ENCODE measurements at regions not wholly inside any gene's neighbourhood (a gene's known extent, or its start where the extent isn't known, plus 50 kb on each side); places are given as distances from the start of the nearest gene placed in this dataset.
A peak's percentile ranks its signal among the peaks of the same experiment; 100 is the strongest.

DNA sequence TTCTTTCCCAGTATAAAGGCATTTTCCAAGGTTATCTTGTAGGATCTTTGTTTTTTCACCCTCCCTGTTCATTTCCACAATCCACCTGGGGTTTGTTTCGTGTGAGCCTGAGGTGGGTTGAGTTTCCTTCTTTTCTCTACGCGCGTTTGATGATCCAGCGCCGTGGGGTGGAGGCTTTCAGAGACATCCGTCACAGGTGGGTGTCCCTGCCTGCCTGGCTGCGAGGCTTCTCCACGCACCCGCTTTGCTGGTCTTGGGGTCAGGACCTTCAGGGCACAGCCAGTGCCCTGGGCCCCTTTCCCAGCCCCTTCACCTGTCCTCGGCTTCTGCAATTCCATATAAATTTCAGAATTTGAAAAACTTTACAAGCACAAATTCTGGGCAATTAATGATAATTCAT, 109.0 kb upstream of the ALKAL2 start:
- no CpG with 5 or more reads among the region's 11 CpGs for WGBS (ENCODE audit: extremely low coverage, insufficient coverage, insufficient read length)
- H3K4me3 ChIP-seq (ENCODE audit: low read depth, low read length): no peak overlapping the region
- H3K79me2 ChIP-seq (ENCODE audit: control insufficient read depth, insufficient read depth, low read length, poor library complexity): no peaks in the 10 kb centered on the region
- H3K18ac ChIP-seq (ENCODE audit: low read length): no peak overlapping the region
- no peak overlapping the region for H3K4ac ChIP-seq (ENCODE audit: low read depth, low read length)
- H2AK5ac ChIP-seq (ENCODE audit: low read length): no peak overlapping the region
- no peak overlapping the region for H2BK12ac ChIP-seq (ENCODE audit: low read length)
- no peak overlapping the region for H4K91ac ChIP-seq (ENCODE audit: low read depth, low read length)
- H3K9me3 ChIP-seq (ENCODE audit: insufficient read depth, low read depth, low read length): peaks cover 6% of the 10 kb centered on the region
- H3K27me3 ChIP-seq (ENCODE audit: insufficient read depth, low read length): no peaks in the 10 kb centered on the region
- H2BK120ac ChIP-seq (ENCODE audit: insufficient read depth, low read length, poor library complexity): no peak overlapping the region
- H3K4me1 ChIP-seq (ENCODE audit: control insufficient read depth in 1 of 2, insufficient read depth in 2 of 2, low read length in 2 of 2): peaks cover 15 to 24% of the 10 kb centered on the region in 2 experiments
- no peak for DNase-seq
- no peak overlapping the region for H3K23ac ChIP-seq (ENCODE audit: low read length)
- H4K12ac ChIP-seq (ENCODE audit: low read depth, low read length): no peak overlapping the region
- H3K14ac ChIP-seq (ENCODE audit: low read length): no peak overlapping the region
- H3K79me1 ChIP-seq (ENCODE audit: low read length): peaks cover 2% of the 10 kb centered on the region
- no peak overlapping the region for H2BK5ac ChIP-seq (ENCODE audit: low read depth, low read length, poor library complexity)
- no peak overlapping the region for H3K9ac ChIP-seq (ENCODE audit: low read length)
- no peaks in the 10 kb centered on the region for H3K36me3 ChIP-seq (ENCODE audit: control insufficient read depth in 1 of 2, insufficient read depth in 2 of 2, low read length in 2 of 2)
- no peak overlapping the region for H2AFZ ChIP-seq (ENCODE audit: insufficient read depth, low read length, poor library complexity)
- H3K4me2 ChIP-seq (ENCODE audit: low read length): no peak overlapping the region
- H4K8ac ChIP-seq (ENCODE audit: low read depth, low read length): no peak overlapping the region
- H3K27ac ChIP-seq (ENCODE audit: low read depth, low read length): no peak overlapping the region

DNA sequence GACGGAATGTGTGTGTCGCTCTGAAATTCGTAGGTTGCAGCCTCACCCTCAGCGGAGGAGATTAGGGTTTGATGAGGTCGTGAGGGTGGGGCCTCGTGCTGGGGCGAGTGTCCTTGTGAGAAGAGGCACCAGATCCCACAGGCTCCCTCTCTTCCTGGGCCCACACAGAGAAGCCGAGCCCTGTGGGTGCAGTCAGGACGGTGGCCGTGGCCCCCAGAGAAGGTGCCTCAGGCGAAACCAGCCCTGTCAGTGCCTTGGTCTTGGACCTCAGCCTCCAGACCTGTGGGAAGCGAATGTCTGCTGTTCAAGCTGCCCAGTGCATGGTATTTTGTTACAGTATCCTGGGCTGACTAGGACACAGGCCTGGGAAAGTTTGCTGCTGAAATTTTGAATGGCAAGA, 108.0 kb upstream of the ALKAL2 start:
- Histone ChIP-seq H4K91ac (ENCODE audit: low read depth, low read length) (no peak overlapping the region), H3K27ac (ENCODE audit: low read depth, low read length) (no peak overlapping the region), H4K8ac (ENCODE audit: low read depth, low read length) (no peak overlapping the region), H2BK12ac (ENCODE audit: low read length) (no peak overlapping the region), H3K79me1 (ENCODE audit: low read length) (no peaks in the 10 kb centered on the region), H2AK5ac (ENCODE audit: low read length) (no peak overlapping the region), H2AFZ (ENCODE audit: insufficient read depth, low read length, poor library complexity) (no peak overlapping the region), H3K23ac (ENCODE audit: low read length) (peak overlapping the region; percentile 41), H2BK5ac (ENCODE audit: low read depth, low read length, poor library complexity) (no peak overlapping the region), H3K27me3 (ENCODE audit: insufficient read depth, low read length) (no peaks in the 10 kb centered on the region), H3K4me2 (ENCODE audit: low read length) (no peak overlapping the region), H4K12ac (ENCODE audit: low read depth, low read length) (no peak overlapping the region), H3K4ac (ENCODE audit: low read depth, low read length) (no peak overlapping the region), H3K36me3 (ENCODE audit: control insufficient read depth in 1 of 2, insufficient read depth in 2 of 2, low read length in 2 of 2) (no peaks in the 10 kb centered on the region), H3K14ac (ENCODE audit: low read length) (no peak overlapping the region), H2BK120ac (ENCODE audit: insufficient read depth, low read length, poor library complexity) (no peak overlapping the region), H3K4me3 (ENCODE audit: low read depth, low read length) (no peak overlapping the region), H3K4me1 (ENCODE audit: control insufficient read depth in 1 of 2, insufficient read depth in 2 of 2, low read length in 2 of 2) (peaks cover 10 to 18% of the 10 kb centered on the region in 2 experiments), H3K9me3 (ENCODE audit: insufficient read depth, low read depth, low read length) (peaks cover 6% of the 10 kb centered on the region), H3K79me2 (ENCODE audit: control insufficient read depth, insufficient read depth, low read length, poor library complexity) (no peaks in the 10 kb centered on the region), H3K9ac (ENCODE audit: low read length) (peak overlapping the region; percentile 15), H3K18ac (ENCODE audit: low read length) (no peak overlapping the region)
- WGBS (ENCODE audit: extremely low coverage, insufficient coverage, insufficient read length): no CpG with 5 or more reads among the region's 12 CpGs
- no peak for DNase-seq

DNA sequence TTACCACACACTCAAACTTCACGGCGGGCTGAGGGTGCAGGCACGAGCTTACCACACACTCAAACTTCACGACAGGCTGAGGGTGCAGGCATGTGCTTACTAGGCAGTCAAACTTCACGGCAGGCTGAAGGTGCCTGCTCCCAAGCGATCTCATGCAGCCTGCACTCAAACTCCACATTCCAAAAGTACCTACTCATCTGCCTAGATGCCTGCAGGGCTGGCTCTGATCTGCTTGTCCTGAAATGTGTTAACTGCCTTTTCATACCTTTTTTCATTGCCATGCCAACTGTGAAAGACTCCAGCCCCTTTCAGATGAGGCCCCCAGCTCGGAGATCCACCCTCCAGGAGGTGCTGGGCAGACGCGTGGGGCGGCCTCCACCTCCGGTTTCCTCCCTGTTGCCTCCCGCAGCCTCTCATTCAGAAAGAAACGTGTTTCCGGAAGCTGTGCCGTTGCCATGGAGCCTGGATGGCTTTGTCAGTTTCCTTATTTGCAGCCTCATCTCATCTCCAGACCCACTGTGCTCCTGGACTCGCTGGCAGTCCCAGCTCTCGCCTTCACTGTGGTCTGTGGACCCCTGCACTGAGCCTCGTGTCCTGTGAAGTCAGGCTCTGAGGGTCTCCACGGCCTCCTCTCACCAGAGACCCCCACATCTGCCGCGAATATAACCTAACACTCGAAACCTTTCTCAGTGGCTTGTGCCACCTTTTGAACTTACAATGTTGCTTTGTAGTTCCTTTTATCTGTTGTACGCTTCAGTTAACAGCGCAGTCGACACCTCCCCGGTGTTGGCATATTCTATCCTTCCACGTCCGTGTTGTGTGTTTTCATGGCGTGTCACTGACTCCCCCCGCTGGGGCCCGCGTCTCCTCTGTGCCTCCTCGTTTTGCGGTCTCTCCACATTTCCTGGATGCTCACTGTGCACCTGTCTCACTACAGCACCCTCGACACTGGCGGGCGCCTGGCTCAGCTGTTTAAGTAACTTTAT, 106.1 kb upstream of the ALKAL2 start:
- H4K8ac ChIP-seq (ENCODE audit: low read depth, low read length): no peak overlapping the region
- no peak overlapping the region for H3K23ac ChIP-seq (ENCODE audit: low read length)
- H4K91ac ChIP-seq (ENCODE audit: low read depth, low read length): no peak overlapping the region
- no peaks in the 10 kb centered on the region for H3K27me3 ChIP-seq (ENCODE audit: insufficient read depth, low read length)
- WGBS (ENCODE audit: extremely low coverage, insufficient coverage, insufficient read length): no CpG with 5 or more reads among the region's 37 CpGs
- H4K12ac ChIP-seq (ENCODE audit: low read depth, low read length): no peak overlapping the region
- no peak overlapping the region for H3K27ac ChIP-seq (ENCODE audit: low read depth, low read length)
- no peaks in the 10 kb centered on the region for H3K36me3 ChIP-seq (ENCODE audit: control insufficient read depth in 1 of 2, insufficient read depth in 2 of 2, low read length in 2 of 2)
- no peak overlapping the region for H3K14ac ChIP-seq (ENCODE audit: low read length)
- no peak overlapping the region for H2BK12ac ChIP-seq (ENCODE audit: low read length)
- peak overlapping the region; percentile 5 for H3K4me2 ChIP-seq (ENCODE audit: low read length)
- H2AFZ ChIP-seq (ENCODE audit: insufficient read depth, low read length, poor library complexity): no peak overlapping the region
- H3K79me2 ChIP-seq (ENCODE audit: control insufficient read depth, insufficient read depth, low read length, poor library complexity): no peaks in the 10 kb centered on the region
- peaks cover 9 to 15% of the 10 kb centered on the region in 2 experiments for H3K4me1 ChIP-seq (ENCODE audit: control insufficient read depth in 1 of 2, insufficient read depth in 2 of 2, low read length in 2 of 2)
- H3K4me3 ChIP-seq (ENCODE audit: low read depth, low read length): no peak overlapping the region
- H3K9me3 ChIP-seq (ENCODE audit: insufficient read depth, low read depth, low read length): peaks cover 6% of the 10 kb centered on the region
- H3K9ac ChIP-seq (ENCODE audit: low read length): no peak overlapping the region
- peak; percentile 94 to 96 for DNase-seq
- H3K79me1 ChIP-seq (ENCODE audit: low read length): no peaks in the 10 kb centered on the region
- H3K4ac ChIP-seq (ENCODE audit: low read depth, low read length): no peak overlapping the region
- H2BK120ac ChIP-seq (ENCODE audit: insufficient read depth, low read length, poor library complexity): no peak overlapping the region
- no peak overlapping the region for H3K18ac ChIP-seq (ENCODE audit: low read length)
- no peak overlapping the region for H2AK5ac ChIP-seq (ENCODE audit: low read length)
- H2BK5ac ChIP-seq (ENCODE audit: low read depth, low read length, poor library complexity): no peak overlapping the region

DNA sequence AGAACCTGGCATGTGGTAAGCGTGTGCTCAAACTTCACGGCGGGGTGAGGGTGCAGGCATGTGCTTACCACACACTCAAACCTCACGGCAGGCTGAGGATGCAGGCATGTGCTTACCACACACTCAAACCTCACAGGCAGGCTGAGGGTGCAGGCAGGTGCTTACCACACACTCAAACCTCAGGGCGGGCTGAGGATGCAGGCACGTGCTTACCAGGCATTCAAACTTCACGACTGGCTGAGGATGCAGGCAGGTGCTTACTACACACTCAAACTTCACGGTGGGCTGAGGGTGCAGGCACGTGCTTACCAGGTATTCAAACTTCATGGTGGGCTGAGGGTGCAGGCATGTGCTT, 105.0 kb upstream of the ALKAL2 start:
- H4K91ac ChIP-seq (ENCODE audit: low read depth, low read length): no peak overlapping the region
- H3K4ac ChIP-seq (ENCODE audit: low read depth, low read length): no peak overlapping the region
- H2BK12ac ChIP-seq (ENCODE audit: low read length): no peak overlapping the region
- DNase-seq: peak; percentile 84 to 86
- H3K4me2 ChIP-seq (ENCODE audit: low read length): no peak overlapping the region
- peaks cover 7 to 15% of the 10 kb centered on the region in 2 experiments for H3K4me1 ChIP-seq (ENCODE audit: control insufficient read depth in 1 of 2, insufficient read depth in 2 of 2, low read length in 2 of 2)
- H2BK5ac ChIP-seq (ENCODE audit: low read depth, low read length, poor library complexity): no peak overlapping the region
- H4K12ac ChIP-seq (ENCODE audit: low read depth, low read length): no peak overlapping the region
- no peaks in the 10 kb centered on the region for H3K79me1 ChIP-seq (ENCODE audit: low read length)
- H4K8ac ChIP-seq (ENCODE audit: low read depth, low read length): no peak overlapping the region
- peaks cover 6% of the 10 kb centered on the region for H3K9me3 ChIP-seq (ENCODE audit: insufficient read depth, low read depth, low read length)
- H3K18ac ChIP-seq (ENCODE audit: low read length): no peak overlapping the region
- no peak overlapping the region for H3K14ac ChIP-seq (ENCODE audit: low read length)
- H2BK120ac ChIP-seq (ENCODE audit: insufficient read depth, low read length, poor library complexity): no peak overlapping the region
- no peak overlapping the region for H3K23ac ChIP-seq (ENCODE audit: low read length)
- H3K9ac ChIP-seq (ENCODE audit: low read length): no peak overlapping the region
- H2AK5ac ChIP-seq (ENCODE audit: low read length): peak overlapping the region; percentile 11
- no peak overlapping the region for H2AFZ ChIP-seq (ENCODE audit: insufficient read depth, low read length, poor library complexity)
- no peaks in the 10 kb centered on the region for H3K79me2 ChIP-seq (ENCODE audit: control insufficient read depth, insufficient read depth, low read length, poor library complexity)
- no peaks in the 10 kb centered on the region for H3K36me3 ChIP-seq (ENCODE audit: control insufficient read depth in 1 of 2, insufficient read depth in 2 of 2, low read length in 2 of 2)
- peak overlapping the region; percentile 5 for H3K4me3 ChIP-seq (ENCODE audit: low read depth, low read length)
- H3K27ac ChIP-seq (ENCODE audit: low read depth, low read length): no peak overlapping the region
- H3K27me3 ChIP-seq (ENCODE audit: insufficient read depth, low read length): no peaks in the 10 kb centered on the region
- no CpG with 5 or more reads among the region's 9 CpGs for WGBS (ENCODE audit: extremely low coverage, insufficient coverage, insufficient read length)
